ENCODE measurements at regions not wholly inside any gene's neighbourhood (a gene's known extent, or its start where the extent isn't known, plus 50 kb on each side); places are given as distances from the start of the nearest gene placed in this dataset.
"Not testable (repeated sequence)": the region's sequence is repeated elsewhere in the genome, so short reads cannot be mapped to it uniquely, and the experiment has no call there.

DNA sequence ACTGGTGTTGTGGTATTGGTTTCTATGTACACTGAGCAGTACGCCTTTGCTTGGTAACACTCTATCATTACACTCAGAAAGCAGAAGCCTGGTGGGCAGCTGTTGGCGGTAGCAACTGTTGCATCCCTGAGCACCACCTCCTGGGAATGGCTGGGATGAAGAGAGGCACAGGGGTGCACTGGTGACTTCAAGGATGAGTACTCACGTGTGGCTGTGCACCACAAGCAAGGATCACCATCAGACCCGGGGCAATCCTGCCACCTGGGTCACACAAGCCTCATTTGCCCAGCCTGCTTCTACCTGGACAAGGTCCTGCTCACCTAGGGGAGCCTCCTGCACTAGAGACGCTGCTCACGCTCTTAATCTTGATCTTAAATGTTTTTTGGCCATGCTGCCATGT, 336.4 kb downstream of the SI start:
- DNase-seq, result no peak

DNA sequence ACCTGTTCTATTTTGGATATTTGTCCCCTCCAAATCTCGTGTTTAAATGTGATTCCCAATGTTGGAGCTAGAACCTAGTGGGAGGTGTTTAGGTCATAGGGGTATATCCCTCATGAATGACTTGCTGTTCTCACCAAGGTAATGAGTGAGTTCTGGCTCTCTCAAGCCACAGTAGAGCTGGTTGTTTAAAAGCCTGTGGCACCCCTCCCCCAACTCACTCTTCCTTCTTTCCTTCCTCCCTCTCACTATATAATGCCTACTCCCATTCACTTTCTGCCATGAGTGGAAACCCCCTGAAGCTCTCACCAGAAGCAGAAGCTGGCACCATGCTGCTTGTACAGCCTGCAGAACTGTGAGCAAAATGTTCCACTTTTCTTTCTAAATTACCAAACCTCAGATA, 341.1 kb downstream of the SI start:
- DNase-seq, result no peak

DNA sequence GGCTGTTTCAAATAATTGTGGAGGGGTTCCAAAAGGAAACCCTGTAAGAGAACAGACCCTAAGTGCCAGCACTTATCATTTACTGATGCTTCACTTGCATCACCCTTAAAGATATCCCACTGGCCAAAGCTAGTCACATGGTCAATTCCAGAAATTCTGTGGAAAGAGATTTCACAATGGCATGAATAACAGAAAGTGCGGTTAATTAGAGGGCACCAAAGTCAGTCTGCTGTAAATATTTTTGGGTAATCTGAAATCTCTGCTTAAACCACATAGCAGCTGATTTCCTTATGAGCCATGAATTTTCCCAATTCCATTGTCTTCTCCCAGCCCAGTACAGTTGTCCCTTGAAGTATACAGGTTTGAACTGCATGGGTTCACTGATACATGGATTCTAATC, 346.1 kb downstream of the SI start:
- DNase-seq, result no peak

DNA sequence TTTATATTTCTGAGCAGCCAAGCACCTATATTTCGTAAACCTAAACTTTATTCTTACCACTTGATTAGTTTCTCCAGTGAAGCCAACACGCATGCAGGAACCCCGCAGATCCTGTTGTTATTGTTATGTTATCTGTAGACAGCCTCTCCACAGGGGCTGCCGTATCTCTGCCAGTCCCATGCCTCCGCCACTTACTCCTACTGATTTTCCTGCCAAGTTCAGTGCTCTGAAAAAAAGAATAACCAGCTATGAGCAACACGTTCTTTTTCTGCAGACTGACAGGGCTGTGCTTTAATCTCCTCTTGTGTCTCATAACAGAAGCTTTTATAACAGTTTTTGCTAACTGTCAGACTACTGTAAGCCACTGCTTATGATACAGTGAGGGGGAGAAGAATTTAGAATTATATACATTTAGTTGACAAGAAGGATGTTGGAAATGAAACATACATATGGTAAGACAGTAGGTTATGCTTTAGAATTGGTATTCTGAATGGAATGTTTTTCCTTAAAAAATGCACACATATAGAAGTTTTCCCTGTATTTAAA, 347.4 kb downstream of the SI start:
- no peak for DNase-seq

DNA sequence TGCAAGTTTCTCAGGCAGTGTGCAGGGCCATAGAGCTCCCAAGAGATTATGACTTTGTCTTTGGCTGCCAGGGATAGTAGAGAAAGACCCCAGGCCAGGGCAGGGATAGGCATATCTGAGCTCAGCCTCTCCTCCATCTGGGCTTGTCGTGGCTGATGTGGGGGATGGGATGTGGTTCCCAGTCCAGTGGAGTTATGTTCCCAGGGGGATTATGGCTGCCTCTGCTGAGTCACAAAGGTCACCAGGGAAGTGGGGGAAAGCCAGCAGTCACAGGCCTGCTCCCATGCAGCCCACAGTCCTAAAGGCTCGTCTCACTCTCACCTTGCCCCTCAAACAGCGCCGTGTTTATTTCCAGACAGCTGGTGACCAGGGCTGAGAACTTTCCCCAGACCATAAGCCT, 354.9 kb downstream of the SI start:
- no peak for DNase-seq

DNA sequence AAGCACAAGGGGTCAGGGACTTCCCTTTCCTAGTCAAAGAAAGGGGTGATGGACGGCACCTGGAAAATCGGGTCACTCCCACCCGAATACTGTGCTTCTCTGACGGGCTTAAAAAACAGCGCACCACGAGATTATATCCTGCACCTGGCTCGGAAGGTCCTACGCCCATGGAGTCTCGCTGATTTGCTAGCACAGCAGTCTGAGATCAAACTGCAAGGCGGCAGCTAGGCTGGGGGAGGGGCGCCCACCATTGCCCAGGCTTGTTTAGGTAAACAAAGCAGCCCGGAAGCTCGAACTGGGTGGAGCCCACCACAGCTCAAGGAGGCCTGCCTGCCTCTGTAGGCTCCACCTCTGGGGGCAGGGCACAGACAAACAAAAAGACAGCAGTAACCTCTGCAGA, 375.5 kb downstream of the SI start:
- not testable (repeated sequence) for DNase-seq

DNA sequence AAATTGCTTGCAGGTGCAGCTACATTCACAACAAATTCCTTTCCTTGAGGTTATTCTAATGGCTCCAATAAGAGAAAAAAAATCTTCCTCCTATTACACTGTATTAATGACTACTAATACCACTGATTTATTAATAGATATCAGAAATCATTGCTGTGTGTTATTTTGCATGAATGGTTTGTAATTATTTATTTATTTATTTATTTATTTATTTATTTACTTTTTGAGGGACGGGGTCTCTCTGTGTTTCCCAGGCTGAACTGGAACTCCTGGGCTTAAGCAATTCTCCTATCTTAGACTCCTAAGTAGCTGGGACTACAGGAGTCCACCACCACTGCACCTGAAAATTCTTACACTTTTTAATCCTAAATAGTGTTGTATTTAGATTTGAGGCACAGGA, 390.4 kb downstream of the SI start:
- DNase-seq, result no peak

DNA sequence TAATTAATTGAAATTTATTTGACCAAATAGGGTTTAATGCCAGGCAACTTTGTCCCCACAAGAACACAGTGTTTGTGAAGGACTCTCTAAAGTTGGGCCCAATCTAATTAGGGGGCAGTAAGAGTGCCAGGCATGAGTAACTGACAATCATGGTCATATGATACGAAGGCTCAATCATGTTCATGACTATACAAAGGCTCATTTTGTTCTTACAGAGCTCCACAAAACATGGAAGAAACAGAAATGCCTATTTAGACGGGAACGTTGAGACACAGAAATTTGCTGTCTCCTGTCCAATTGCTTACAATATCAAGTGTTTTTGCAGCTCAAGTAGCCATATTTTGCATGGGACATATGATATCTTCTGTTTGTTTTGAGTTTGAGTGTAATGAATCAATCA, 391.1 kb downstream of the SI start:
- DNase-seq, result no peak

DNA sequence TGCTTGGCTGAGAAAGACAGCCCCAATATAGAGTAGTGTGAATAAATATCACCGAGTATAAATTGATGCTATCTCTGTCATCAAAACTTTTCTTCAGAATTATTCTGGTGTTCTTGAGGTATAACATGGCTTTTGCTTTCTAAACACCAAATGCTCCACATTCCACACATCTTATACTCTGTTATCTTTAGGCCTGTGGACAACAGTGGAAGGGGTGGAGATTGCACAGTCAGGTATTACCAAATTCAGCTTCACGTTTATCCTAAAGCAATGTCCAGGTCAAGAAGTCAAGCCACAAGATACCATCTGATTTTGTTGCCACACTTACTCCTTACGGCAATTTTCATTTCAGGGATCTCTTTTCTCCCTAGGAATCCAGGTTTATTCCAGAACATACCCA, 394.8 kb downstream of the SI start:
- DNase-seq, result no peak

DNA sequence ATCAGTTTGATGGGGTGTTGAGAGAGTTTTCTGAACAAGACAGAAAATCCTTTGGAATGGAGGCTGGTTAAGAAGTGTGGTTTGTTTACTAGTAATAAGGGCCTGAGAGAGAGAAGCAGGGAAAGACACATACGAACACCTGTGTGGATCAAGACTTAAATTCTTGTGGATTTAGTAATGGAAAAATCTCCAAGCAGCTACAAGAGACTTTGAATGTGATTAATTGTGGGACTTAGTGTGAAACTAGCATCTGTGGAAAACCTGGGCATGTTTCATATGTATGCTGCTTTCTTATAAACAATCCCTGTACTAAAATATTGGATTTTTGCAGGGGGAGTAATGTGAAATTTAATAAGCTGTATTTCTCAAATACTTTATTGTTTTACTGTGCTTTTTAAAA, 399.1 kb downstream of the SI start:
- DNase-seq, result no peak

DNA sequence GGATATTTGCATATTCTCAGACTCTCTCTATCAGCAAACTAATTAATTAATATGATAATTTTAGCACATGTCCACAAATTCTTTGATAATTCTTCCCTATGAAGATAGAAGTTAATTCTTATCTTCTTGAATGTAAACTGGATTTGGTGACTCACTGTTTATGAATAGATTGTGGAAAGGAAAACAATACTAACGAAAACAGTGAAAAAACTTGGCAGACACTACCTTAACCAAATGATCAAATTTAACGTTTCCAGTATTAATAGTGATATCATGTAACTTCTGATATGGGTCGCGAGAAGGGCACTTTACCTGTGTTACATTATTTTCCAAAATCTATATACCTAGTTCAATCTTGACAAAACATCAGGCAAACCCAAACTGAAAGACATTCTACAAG, 401.0 kb downstream of the SI start:
- DNase-seq, result no peak

DNA sequence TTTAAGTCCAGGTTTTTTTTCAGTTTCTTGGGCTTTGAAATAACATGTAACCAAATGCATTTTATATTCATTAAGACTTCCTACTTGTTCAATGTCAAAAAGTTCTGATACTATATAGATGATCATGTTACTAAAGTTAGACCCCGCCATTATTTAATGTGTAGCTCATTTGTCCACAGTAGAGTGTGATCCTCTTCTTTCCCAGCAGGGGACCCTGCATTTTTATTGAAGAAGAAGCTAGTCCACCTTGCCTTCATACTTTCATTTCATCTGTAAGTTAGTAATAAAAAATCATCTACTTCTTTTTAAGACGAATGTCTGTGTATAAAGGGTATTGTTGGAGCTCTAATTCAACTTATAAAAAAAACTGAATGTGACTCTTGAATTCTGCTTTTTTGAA, 404.6 kb downstream of the SI start:
- DNase-seq, result no peak

DNA sequence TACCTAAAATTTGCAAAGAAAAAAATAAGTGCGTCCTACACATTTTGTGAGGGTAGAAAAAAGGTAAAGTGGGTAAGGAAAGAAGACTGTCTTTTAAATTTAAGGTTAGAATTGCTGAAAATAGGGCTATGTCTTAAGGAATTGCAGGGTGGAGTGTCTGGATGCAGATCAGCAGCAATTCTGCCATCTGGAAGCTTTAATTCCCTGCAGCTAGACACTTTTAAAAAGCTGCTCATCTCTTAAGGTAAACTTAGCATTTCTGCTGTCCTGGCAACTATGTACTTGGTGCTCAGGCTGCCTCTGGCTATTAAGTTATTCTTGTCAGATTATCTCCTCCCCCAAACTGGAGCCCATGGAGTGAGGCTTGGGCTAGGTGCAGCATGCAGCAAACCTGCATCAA, 420.2 kb downstream of the SI start:
- DNase-seq, result no peak

DNA sequence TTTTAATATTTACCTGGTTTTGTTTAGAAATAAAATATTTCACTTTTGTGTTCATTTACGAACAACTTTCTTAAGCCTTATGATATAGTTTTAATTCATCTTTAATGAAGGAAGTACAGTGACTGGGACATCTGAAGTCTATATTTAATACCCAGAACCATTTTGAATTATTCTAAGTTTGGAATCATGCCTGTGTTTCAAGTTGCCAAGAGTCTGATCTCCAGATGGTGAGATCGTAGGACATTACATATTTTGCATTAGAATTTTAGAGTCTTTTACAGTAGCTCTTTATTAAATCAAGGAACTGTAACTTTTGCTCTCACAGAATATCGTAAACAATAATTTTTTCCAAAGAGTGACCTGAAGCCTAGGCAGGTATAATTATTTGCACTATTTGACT, 420.7 kb downstream of the SI start:
- no peak for DNase-seq

DNA sequence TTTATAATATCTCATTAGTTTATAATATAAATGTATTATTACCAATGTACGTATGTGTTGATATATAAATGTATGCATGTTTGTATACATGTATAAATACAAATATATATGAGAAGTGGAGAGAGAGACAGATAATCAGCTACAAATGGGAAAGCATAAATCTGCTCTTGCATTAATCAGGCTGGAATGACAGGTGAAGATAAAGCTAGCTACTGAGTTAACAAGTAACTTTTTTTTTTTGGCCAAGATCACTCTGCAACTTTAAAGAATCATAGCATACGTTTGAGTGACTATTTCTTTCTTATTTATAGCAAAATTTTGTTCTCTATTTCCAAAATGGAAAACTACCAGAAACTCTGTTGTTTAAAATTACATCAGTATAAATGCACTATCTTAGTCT, 422.8 kb downstream of the SI start:
- no peak for DNase-seq

DNA sequence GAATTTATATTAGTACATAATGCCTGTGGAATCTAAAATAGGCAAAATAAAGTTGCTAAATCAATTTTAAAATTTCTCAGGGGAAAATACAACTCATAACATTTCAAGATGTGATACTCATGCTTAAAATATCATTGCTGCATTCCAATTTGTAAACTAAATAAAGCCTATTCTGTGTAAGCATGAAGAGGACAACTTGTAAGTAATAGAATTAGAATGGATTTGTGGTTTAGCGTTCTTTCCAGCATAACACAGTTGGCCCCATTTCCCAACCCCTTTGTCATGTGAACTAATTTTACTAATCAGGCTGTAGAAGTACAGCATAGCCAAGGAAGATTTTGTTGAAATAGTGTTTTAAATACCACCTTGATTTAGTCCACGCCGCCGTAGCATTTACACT, 437.2 kb downstream of the SI start:
- DNase-seq, result no peak

DNA sequence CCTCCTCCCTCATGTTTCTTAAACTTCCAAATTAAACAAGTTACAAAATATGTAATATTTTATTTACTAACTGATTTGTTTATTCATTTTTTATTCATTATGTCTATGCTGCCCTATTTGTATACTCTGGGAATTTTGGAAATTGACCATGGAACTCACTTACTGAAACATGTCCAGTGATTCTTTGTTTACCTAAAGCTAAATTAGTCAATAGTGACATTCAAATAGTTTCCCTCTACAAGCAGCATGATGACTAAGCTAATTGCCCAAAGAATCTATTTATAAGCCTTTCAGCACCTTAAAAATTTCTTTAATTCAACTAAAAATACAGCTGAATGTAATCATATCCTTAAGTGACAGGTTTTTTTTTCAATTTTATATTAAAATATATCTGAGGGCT, 437.7 kb downstream of the SI start:
- DNase-seq, result no peak

DNA sequence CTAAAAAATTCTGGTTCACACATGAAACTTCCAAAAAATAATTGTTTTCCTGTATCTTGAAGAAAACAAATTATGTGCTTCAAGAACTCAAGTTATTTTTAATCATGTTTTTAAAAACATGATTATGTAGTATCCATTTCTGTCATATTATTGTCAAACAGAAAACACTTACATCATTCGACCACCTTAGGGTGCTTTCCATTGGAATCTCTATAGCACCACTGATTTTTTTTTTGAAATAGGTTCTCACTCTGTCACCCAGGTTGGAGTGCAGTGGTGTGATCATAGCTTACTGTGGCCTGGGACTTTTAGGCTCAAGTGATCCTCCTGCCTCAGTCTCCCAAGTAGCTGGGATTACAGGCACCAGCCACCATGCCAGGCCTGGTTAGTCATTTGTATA, 457.3 kb downstream of the SI start:
- DNase-seq, result no peak

DNA sequence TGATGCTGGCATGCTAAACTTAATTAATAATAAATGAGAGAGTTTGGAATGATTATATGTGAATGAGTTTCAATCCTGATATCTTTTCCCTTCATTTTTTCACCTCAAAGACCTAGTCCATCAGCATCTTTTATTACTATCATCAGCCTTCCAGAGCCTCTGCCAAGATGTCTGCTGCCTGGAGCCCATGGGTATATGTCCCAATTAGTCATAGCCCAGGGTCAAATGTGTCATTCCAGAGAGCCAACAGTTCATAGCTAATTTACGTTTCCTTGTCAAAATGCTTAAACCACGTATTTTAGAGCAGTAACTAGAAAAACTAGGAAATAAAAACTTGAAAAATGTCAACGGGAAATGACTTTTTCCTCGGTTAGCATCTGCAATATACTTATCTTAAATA, 457.9 kb downstream of the SI start:
- no peak for DNase-seq

DNA sequence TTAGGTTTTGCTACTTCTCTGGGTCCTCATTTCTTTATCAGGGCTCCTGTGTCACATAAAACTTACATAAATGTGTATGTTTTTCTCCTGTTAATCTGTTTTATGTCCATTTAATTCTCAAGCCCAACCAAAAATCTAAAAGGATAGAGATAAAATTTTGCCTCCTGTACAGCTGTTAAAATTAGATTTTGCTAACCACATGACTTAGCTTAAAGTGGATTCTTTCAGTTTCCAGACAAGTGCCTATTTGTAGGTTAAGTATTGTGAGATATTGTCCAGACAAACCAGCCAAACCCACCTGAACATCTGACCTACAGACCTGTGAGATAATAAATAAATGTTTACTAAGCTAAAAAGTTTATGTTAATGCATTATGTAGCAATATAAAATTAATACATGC, 465.5 kb downstream of the SI start:
- DNase-seq, result no peak

DNA sequence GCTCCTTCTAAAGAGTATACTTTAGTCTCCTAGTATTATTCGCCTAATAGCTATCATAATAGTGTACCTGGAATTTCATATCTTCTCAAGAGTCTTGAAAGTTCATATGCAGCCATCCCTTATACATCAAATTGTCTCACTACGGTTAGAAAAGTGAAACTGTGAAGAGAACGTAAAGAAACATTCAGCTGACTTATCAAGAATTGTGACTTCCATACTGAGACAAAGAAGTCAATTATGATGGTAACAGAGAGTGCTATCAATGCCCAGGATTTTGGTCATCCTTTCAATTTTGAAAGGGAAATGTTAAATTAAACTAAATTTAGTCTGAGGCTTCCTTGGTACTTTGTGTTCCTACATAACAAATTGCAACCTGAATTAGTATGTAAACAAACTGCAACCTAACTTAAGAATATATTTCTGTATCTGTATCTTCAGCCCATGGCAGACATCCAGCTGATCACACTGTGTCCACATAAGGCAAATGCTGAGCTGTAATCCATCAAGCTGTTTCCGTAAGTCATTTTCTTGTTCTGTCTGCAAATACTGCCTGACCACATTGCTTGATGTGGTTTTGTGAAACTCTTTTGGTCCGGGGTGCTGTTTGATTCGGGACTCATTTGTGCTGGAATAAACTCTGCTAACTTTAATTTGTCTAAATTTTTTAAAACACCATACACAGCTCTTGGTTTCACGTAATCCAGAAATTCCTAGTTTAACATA, 469.6 kb downstream of the SI start:
- DNase-seq, result no peak

DNA sequence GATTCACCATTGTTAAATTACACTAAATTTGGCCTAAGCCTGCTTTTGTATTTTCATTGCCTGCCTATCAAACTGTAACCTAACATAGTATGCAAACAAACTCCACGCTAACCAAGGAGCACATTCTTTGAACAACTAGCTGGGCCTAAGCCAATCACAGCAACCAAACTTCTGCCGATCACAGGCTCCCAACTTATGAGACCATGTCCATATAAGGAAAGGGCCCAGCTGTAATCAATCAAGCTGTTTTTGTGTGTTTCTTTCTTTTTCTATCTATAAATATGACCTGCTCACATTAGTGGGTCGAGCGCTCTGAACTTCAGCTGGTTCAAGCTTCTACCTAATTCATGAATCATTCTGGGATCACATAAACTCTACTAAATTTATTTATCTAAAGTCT, 473.6 kb downstream of the SI start:
- DNase-seq, result no peak

DNA sequence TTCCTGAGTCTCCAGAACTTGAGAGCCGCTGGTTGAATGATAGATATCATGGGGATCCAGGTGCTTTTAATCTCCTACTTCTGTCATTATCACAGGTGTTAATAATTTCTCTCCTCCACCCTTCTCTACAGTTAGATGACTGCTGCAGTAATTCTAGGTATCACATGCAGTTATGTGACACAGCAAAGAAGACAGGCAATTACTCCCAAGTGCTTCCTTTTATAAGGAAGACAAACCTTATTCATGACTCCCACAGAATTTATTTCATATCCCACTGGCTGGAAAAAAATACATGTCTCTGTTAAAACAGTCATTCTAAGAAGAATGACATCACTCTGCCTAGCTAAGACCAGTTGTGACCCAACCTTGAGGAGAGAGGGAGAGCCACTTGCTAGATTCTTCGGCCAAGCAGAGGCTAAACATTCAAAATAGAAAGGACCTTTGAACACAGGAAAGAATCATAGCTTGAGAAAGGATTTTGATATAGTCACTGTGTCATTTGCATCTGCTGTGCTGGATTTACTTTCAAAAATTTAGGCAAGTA, 500.6 kb downstream of the SI start:
- no peak for DNase-seq

DNA sequence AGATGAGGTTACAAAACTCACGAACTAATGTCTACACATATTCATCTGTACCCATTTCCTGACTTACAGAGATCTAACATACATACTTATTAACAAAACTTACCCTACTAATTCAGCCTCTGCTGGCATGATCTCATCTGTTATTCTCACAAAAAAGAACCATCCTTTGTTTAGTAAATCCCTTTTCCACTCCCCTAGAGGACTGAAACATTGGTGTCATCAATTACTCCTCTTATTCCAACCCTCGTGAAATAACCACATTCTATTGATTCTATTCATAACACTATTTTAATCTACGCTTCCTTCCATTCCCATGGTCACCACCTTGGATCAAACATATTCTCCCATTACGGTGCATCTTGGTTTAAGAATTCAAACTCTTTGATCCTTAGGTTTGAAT, 505.9 kb downstream of the SI start:
- DNase-seq, result no peak

DNA sequence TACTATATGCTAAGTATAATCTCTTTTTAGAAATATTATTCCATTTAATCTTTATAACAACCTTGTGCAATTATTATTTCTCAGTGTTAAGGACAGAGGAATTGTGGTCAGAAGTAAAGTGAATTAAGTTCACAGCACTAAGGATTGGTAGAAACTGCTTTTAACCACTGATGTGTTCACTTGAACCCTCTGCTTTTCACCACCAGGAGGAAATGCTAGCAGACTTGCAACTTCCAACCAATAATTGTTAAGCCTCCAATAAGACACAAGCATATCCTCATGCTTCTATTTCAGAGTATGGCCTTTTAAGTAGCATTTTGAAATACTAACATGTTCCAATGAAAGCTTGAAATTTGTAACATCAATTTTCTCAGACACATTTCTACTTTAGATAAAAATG, 527.4 kb downstream of the SI start:
- no peak for DNase-seq
